UCSD-AML1 (cell line): ENCODE measurements at regions not wholly inside any gene's neighbourhood (a gene's known extent, or its start where the extent isn't known, plus 50 kb on each side); places are given as distances from the start of the nearest gene placed in this dataset.
"Not testable (repeated sequence)": the region's sequence is repeated elsewhere in the genome, so short reads cannot be mapped to it uniquely, and the experiment has no call there.

Source experiments
- DNase-seq: peaks from one replicate; lab custom pipeline; 2025; ENCODE audit not compliant: unreplicated experiment; lab: John Stamatoyannopoulos, UW

GRCh38 chr5:136501133-136501532 lies 135.8 kb upstream of the TRPC7 start:
- DNase-seq: no peak

- no peak for DNase-seq
These were observed 127.2 kb upstream of the TRPC7 start for GRCh38 chr5:136492587-136492986.

- DNase-seq: no peak
These were observed 126.5 kb upstream of the TRPC7 start for GRCh38 chr5:136491806-136492205.

- DNase-seq: no peak
These were observed 119.5 kb upstream of the TRPC7 start for GRCh38 chr5:136484808-136485325.

GRCh38 chr5:136482206-136482605 lies 116.9 kb upstream of the TRPC7 start:
- no peak for DNase-seq

GRCh38 chr5:136474466-136474865 lies 109.1 kb upstream of the TRPC7 start:
- no peak for DNase-seq

- DNase-seq: no peak
These were observed 102.3 kb upstream of the TRPC7 start for GRCh38 chr5:136467632-136468031.

- DNase-seq: no peak
These were observed 100.7 kb upstream of the TRPC7 start for GRCh38 chr5:136466041-136466415.

- no peak for DNase-seq
These were observed 93.1 kb upstream of the TRPC7 start for GRCh38 chr5:136458481-136458880.

GRCh38 chr5:136457390-136458013 lies 92.2 kb upstream of the TRPC7 start:
- DNase-seq: no peak

- no peak for DNase-seq
These were observed 90.1 kb upstream of the TRPC7 start for GRCh38 chr5:136455409-136455808.

GRCh38 chr5:136453986-136454758 lies 88.8 kb upstream of the TRPC7 start:
- DNase-seq: no peak

- DNase-seq: no peak
These were observed 87.9 kb upstream of the TRPC7 start for GRCh38 chr5:136453199-136453598.

GRCh38 chr5:136447576-136447975 lies 82.2 kb upstream of the TRPC7 start:
- DNase-seq: not testable (repeated sequence)

GRCh38 chr5:136446565-136446964 lies 81.2 kb upstream of the TRPC7 start:
- no peak for DNase-seq

- DNase-seq: not testable (repeated sequence)
These were observed 78.8 kb upstream of the TRPC7 start for GRCh38 chr5:136444099-136444498.

GRCh38 chr5:136439367-136439766 lies 74.0 kb upstream of the TRPC7 start:
- DNase-seq: no peak

- no peak for DNase-seq
These were observed 70.7 kb upstream of the TRPC7 start for GRCh38 chr5:136435946-136436543.

- no peak for DNase-seq
These were observed 69.5 kb upstream of the TRPC7 start for GRCh38 chr5:136434795-136435194.

GRCh38 chr5:136432705-136433104 lies 67.4 kb upstream of the TRPC7 start:
- no peak for DNase-seq

- DNase-seq: no peak
These were observed 64.7 kb upstream of the TRPC7 start for GRCh38 chr5:136430081-136430480.

- no peak for DNase-seq
These were observed 62.1 kb upstream of the TRPC7 start for GRCh38 chr5:136427426-136427825.
